Aorta (tissue), 5 donors: ENCODE measurements at regions not wholly inside any gene's neighbourhood (a gene's known extent, or its start where the extent isn't known, plus 50 kb on each side); places are given as distances from the start of the nearest gene placed in this dataset.
"Not testable (repeated sequence)": the region's sequence is repeated elsewhere in the genome, so short reads cannot be mapped to it uniquely, and the experiment has no call there.

Experiments used
- ATAC-seq: fragments of 200-7000 bp; cut with Tn5 transposase; one replicate; pipeline ENCODE4 v1.9.1; 2022; ENCODE audit warnings: moderate library complexity; ENCODE audit not compliant: low FRiP score
- DNase-seq, 2 donors: peaks; one replicate each; pipeline ENCODE4 v3.0.0-alpha.2; 2020
- H3K27ac ChIP-seq, 2 donors: one replicate each; pipeline ENCODE4 v1.5.1; 2013; ENCODE audit warnings: low read length in 2 of 2, mild to moderate bottlenecking in 2 of 2, moderate library complexity in 2 of 2, control low read depth in 1 of 2, inconsistent platforms in 1 of 2, low read depth in 1 of 2
- H3K27me3 ChIP-seq, 2 donors: one replicate each; pipeline ENCODE4 v1.6.1; 2013; ENCODE audit warnings: control low read depth in 1 of 2, low read length in 1 of 2, mild to moderate bottlenecking in 1 of 2, moderate library complexity in 1 of 2; ENCODE audit not compliant: insufficient read depth in 2 of 2, control insufficient read depth in 1 of 2
- H3K36me3 ChIP-seq, 2 donors: one replicate each; pipeline ENCODE4 v1.6.1; 2013; ENCODE audit warnings: control low read depth in 1 of 2, low read length in 1 of 2, mild to moderate bottlenecking in 1 of 2; ENCODE audit not compliant: insufficient read depth in 2 of 2, control insufficient read depth in 1 of 2
- H3K4me1 ChIP-seq, 2 donors: one replicate each; pipeline ENCODE4 v1.6.1; 2013; ENCODE audit warnings: low read length in 2 of 2, control low read depth in 1 of 2, mild to moderate bottlenecking in 1 of 2, moderate library complexity in 1 of 2; ENCODE audit not compliant: insufficient read depth in 2 of 2, control insufficient read depth in 1 of 2
- H3K4me3 ChIP-seq, 2 donors: one replicate each; pipeline ENCODE4 v1.5.1; 2013; ENCODE audit warnings: low read length in 2 of 2, control low read depth in 1 of 2, mild to moderate bottlenecking in 1 of 2
- H3K9me3 ChIP-seq: one replicate; pipeline ENCODE4 v1.6.1; 2013; ENCODE audit warnings: mild to moderate bottlenecking, low read length; ENCODE audit not compliant: control insufficient read depth
- WGBS, 2 donors: extraction: QIAGEN DNeasy Blood & Tissue Kit; methylation state at CpG; one replicate each; pipeline ENCODE4 v1.1.7; 2013; 5-methylcytosine and 5-hydroxymethylcytosine counted together
- intact Hi-C, 2 donors: fragments of 100-400 bp; cut with DNase I; formaldehyde crosslinking; loops; one replicate each; pipeline versions ENCODE4 v1.14.2 to v1.15.0; 2022
- donor health status: healthy with polysubstance abuse.
- donor health status: Bipolar disorder and iron deficiency.
- donor health status: DM: no; HTN: no; CAD: no.
- donor health status: DM: no; HTN: no; CAD: no.
- donor health status: DM: yes; HTN: yes; CAD: no.

DNA sequence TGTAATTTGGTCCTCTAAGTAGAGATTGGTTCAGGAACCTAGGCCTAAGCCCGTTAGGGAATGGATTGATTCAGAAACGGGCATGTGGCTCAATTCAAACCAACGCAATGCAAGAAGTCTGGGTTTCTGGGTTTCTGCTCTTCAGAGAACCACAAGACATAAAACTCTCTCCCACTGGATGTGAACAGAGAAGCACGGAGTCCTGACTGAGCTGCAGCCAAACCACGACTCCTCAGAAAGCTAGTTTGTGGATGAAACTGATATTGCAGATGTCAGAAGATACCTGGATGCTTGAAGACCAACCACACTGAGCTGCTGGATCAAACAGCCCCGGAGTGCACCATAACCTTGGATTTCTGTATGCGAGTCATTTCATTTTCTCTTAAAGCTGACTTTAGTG lies 50.0 kb downstream of the SOD2 start:
- ATAC-seq (no peak), DNase-seq (no peak)
- Histone ChIP-seq H3K4me1 (no peaks in the 10 kb centered on the region), H3K9me3 (no peaks in the 10 kb centered on the region), H3K27me3 (no peaks in the 10 kb centered on the region), H3K4me3 (no peak overlapping the region), H3K36me3 (no peaks in the 10 kb centered on the region), H3K27ac (no peak overlapping the region)
- WGBS, 2 donors = 95 to 97% methylated on average over 7 of the region's 7 CpGs
- intact Hi-C loops = no loop called here

DNA sequence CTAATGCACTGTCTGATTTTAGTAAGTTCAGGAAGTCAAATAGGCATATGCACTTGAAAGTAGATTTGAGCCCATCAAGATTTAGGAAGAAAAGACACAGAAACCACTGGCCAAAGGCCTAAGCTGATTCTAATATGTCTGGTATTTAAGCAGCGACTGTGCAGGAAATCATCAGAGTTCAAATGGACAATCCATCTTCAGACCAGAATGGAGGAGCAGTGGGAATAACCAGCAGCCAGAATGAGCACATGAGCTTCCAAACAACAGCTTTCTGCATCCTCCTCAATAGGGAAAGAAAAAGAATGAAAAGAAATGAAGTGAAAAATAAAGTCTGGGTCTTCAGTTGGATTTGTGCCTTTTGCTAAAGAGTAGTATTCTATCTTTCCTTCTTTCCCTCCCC lies 50.6 kb downstream of the SOD2 start:
- intact Hi-C loops = no loop called here
- ATAC-seq = no peak
- H3K27ac ChIP-seq = no peak overlapping the region
- no peaks in the 10 kb centered on the region for H3K9me3 ChIP-seq
- H3K4me3 ChIP-seq = no peak overlapping the region
- no peak for DNase-seq
- 37 to 44% methylated on average over 1 of the region's 1 CpG for WGBS, 2 donors
- H3K36me3 ChIP-seq = no peaks in the 10 kb centered on the region
- H3K4me1 ChIP-seq = no peaks in the 10 kb centered on the region
- H3K27me3 ChIP-seq = no peaks in the 10 kb centered on the region

DNA sequence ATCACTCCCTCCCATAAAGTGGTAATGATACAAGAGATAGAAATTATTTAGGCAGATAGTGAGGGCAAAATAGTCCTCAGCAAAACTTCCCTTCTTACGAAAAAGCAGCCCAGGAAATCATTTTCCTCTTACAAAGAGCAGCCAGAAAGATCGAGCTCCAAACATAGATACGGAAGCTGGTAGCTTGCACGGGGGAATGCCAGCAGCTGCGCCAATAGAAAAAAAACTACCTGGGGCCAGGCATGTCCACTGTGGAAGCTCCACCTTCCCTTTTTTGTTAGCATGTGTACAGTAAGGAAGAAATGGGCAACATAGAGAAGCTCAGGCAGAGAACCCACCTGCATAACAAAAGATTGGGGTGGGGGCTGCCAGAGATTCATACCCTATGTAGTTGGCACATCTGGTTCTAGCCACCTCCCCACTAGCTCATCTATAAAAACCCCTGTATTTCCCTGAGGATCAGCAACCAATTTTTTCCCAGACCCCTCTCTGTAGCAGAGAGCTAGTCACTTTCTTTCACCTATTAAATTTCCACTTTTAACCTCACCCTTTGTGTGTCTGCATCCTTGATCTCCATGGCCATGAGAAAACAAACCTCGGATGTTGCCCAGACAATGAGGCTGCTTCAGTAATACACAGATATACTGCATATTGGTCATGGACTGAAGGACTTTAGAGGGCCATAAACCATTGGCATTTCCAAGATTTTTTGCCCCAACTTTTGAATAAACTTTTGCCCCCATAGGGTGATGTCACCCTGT lies 52.1 kb downstream of the SOD2 start:
- H3K27ac ChIP-seq = no peak overlapping the region
- no peaks in the 10 kb centered on the region for H3K4me1 ChIP-seq
- no peaks in the 10 kb centered on the region for H3K9me3 ChIP-seq
- DNase-seq = no peak
- H3K36me3 ChIP-seq = no peaks in the 10 kb centered on the region
- no peak overlapping the region for H3K4me3 ChIP-seq
- intact Hi-C loops = no loop called here
- H3K27me3 ChIP-seq = no peaks in the 10 kb centered on the region
- 83 to 86% methylated on average over 6 of the region's 6 CpGs for whole genome bisulfite sequencing, 2 donors
- no peak for ATAC-seq

DNA sequence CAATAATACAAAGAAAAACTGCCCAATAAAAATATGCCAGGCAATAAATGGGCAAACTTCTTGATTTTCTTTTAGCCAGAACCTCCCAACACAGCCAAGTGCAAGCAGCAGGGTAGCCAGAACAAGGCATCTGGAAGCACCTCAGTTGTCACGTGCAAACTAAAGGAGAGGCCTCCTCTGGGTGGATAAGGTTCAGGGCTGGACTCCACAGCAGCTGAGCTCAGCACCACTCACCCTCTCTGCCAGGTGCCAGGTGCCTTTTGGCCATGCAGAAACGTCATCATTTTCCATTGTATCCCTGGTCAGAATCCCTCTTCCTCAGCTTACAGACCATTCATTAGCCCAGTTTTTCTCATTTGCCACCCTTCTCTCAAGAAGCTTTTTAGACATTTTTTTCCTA lies 52.7 kb downstream of the SOD2 start:
- ATAC-seq = no peak
- no peaks in the 10 kb centered on the region for H3K4me1 ChIP-seq
- 75 to 83% methylated on average over 2 of the region's 2 CpGs for WGBS, 2 donors

DNA sequence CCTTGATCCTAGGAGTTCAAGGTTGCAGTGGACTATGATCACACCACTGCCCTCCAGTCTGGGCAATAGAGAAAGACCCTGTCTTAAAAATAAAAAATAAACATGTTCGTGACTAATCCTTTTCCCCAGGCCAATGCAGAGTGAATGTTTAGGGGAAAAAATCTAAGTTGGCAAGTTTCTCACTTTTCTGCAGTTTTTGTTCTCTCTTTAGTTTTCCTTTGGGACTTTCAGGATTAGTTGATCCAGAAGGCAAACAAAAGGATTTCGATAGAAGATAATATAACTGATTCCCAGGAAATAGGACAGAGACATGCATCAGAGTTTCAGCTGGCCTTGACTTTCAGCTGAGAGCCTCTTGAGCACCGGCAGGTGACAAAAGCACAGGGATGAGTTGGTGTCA lies 53.3 kb downstream of the SOD2 start:
- H3K27me3 ChIP-seq = no peaks in the 10 kb centered on the region
- intact Hi-C loops = no loop called here
- no peaks in the 10 kb centered on the region for H3K9me3 ChIP-seq
- ATAC-seq = no peak
- H3K27ac ChIP-seq = no peak overlapping the region
- 35 to 36% methylated on average over 3 of the region's 3 CpGs for whole genome bisulfite sequencing, 2 donors
- DNase-seq = no peak
- no peak overlapping the region for H3K4me3 ChIP-seq
- no peaks in the 10 kb centered on the region for H3K36me3 ChIP-seq
- H3K4me1 ChIP-seq = no peaks in the 10 kb centered on the region

More for the DNA sequence above, 52.7 kb downstream of the SOD2 start:
- Histone ChIP-seq H3K4me3 (no peak overlapping the region), H3K9me3 (no peaks in the 10 kb centered on the region), H3K27ac (no peak overlapping the region), H3K27me3 (no peaks in the 10 kb centered on the region), H3K36me3 (no peaks in the 10 kb centered on the region)
- intact Hi-C loops = no loop called here
- DNase-seq = no peak

DNA sequence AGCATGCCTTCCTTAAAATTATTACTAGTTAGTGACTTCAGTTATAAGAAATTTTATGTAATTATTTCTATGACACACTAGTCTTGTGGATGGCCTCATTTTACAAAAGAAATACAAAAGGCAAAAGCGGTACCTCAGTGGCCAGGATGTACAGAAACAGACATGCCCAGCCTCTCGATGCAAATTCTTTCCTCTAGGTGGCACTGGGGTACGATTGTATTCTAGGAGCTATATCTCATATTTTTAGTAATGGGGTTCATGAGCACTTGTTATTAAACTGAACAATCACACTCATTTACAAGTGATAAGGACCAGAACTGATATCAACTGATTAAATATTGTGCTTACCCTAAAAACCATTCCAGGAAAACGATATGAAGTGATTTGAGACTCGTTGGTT lies 59.8 kb downstream of the SOD2 start:
- H3K36me3 ChIP-seq = no peaks in the 10 kb centered on the region

DNA sequence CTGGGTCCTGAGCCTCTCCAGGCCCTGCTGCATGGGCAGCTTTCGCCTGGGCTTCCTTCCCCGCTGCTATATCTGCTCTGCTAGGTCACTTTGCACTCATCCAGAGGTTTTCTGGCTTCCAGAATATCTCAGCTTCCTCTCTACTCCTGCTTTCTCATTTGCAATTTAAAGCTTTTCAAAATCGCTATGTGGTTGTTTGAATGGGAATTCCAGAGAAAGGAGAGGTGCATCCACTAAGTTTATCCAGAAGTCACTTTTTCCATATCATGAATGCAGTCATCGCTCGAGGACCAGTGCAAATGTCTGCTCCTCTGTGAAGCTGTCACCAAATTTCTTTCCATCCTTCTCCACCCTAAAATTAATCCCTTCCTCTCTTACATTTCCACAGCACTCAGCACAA lies 61.2 kb downstream of the SOD2 start:
- no peak overlapping the region for H3K4me3 ChIP-seq
- WGBS, 2 donors = 95 to 97% methylated on average over 5 of the region's 5 CpGs
- DNase-seq = no peak
- H3K27me3 ChIP-seq = no peaks in the 10 kb centered on the region
- intact Hi-C loops = no loop called here
- H3K36me3 ChIP-seq = no peaks in the 10 kb centered on the region
- no peaks in the 10 kb centered on the region for H3K9me3 ChIP-seq
- H3K27ac ChIP-seq = no peak overlapping the region
- no peak for ATAC-seq
- no peaks in the 10 kb centered on the region for H3K4me1 ChIP-seq

More for the DNA sequence above, 59.8 kb downstream of the SOD2 start:
- Histone ChIP-seq H3K4me3 (no peak overlapping the region), H3K27me3 (no peaks in the 10 kb centered on the region), H3K9me3 (no peaks in the 10 kb centered on the region), H3K4me1 (no peaks in the 10 kb centered on the region), H3K27ac (no peak overlapping the region)
- ATAC-seq = no peak
- DNase-seq = no peak
- WGBS, 2 donors = 77 to 81% methylated on average over 5 of the region's 5 CpGs
- intact Hi-C loops = no loop called here

DNA sequence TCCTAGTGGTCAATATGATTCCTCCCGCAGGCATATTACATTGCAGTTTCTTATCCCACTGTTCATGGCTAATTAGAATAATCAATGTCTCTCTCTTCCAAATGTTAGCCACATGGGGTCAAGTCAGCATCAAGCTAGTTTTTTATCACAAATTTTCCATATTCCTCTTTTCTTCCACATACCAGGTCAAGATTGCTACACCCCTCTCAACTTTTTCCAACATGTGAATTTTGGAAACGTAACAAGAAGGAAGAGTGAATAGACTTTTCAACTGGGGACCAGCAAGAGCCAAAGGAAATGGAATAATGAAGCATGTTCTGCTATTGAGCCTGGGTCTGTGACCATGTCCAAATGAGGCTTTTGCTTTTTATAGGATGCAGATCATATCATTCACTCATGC lies 65.1 kb downstream of the SOD2 start:
- 95 to 96% methylated on average over 2 of the region's 2 CpGs for WGBS, 2 donors
- no peak overlapping the region for H3K4me3 ChIP-seq
- no peaks in the 10 kb centered on the region for H3K4me1 ChIP-seq
- H3K27me3 ChIP-seq = no peaks in the 10 kb centered on the region
- H3K36me3 ChIP-seq = no peaks in the 10 kb centered on the region
- H3K27ac ChIP-seq = no peak overlapping the region
- H3K9me3 ChIP-seq = no peaks in the 10 kb centered on the region
- intact Hi-C loops = no loop called here
- no peak for ATAC-seq
- no peak for DNase-seq

DNA sequence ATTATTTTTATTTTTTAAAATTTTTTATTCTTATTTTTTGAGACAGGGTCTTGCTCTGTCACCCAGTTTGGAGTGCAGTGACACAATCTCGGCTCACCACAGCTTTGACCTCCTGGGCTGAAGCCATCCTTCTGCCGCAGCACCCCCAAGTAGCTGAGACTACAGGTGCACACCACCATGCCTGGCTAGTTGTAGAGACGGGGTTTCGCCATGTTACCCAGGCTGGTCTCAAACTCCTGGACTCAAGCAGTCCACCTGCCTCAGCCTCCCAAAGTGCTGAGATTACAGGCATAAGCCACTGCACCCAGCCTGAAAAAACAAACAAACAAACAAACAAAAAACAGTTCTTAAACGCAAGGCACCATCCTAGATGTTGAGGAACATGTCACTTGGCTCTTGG lies 66.5 kb downstream of the SOD2 start:
- H3K27me3 ChIP-seq, H3K36me3 ChIP-seq, H3K27ac ChIP-seq, H3K4me1 ChIP-seq, ATAC-seq, DNase-seq, intact Hi-C loops, H3K9me3 ChIP-seq, H3K4me3 ChIP-seq: not testable (repeated sequence)
- 92 to 93% methylated on average over 5 of the region's 5 CpGs for WGBS, 2 donors
